HG03457 (cell line): ENCODE measurements at regions not wholly inside any gene's neighbourhood (a gene's known extent, or its start where the extent isn't known, plus 50 kb on each side); places are given as distances from the start of the nearest gene placed in this dataset.
"Not testable (repeated sequence)": the region's sequence is repeated elsewhere in the genome, so short reads cannot be mapped to it uniquely, and the experiment has no call there.

Source experiments
- ATAC-seq: cut with Tn5 transposase; IDR thresholded peaks from one replicate; pipeline ENCODE4 v1.9.1; 2021; ENCODE audit warnings: moderate number of reproducible peaks; ENCODE audit not compliant: unreplicated experiment

DNA sequence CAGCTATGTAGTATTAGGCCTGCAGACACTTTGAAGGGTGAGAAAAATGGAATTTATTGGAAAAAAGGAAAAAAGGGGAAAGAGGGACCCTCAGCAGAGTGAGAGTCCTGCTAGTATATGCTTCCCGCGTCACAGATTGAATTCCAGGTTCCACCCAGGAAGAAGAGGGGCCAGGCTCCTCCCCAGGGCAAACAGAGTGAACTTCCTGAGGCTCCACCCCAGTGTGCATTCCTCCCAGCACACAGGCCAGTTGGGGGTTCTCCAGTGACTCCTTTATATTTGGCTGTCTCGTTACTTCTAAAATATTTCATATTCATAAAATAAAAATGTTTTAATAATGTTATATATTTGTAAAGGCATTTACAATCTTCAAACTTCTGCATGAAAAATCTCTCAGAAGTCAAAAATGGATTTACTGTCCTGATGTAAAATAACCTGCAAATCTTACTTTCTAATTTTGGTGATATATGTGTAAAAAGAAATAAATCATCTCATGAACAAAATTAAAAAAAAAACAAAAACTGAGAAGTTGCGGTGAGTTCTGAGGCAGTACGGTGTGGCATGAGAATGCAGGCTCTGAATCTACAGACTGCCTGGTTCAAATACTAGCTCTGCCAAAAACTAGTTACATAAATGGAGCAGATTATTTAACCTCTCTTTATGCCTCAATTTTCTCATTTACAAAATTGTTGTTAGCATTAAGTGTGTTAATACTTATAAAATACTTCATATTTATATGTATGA lies 175.8 kb upstream of the P2RY1 start:
- ATAC-seq = no peak

DNA sequence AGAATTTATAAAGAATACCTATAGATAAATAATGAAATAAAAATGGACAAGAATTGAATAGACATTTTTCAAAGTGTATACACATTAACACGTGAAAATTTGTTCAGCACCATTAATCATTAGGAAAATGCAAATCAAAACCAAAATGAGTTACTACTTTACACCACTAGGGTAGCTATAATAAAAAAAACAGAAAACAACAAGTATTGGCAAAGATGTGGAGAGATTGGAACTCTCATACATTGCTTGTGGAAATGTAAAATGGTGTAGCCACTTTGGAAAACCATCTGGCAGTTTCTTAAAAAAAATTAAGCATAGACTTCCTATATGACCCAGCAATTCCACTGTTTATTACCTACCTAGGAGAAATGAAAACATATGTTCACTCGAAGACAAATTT lies 172.8 kb upstream of the P2RY1 start:
- ATAC-seq = no peak

DNA sequence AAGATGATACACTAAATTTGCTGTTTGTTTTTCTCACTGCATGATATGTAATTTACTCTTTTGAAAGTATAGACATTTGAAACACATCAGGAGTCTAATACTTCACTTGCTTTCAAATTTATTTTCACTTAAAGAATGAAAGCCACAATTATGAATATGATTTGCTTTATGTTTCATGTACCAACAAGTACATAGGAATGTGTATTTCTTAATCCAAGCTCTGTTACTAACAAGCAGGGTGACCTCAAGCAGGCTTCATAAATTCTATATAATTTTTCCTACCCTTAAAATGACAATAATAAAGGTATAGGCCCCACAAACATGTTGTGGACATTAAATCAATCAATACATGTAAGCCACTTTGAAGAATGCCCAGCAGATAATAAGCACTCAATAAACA lies 170.2 kb upstream of the P2RY1 start:
- no peak for ATAC-seq

DNA sequence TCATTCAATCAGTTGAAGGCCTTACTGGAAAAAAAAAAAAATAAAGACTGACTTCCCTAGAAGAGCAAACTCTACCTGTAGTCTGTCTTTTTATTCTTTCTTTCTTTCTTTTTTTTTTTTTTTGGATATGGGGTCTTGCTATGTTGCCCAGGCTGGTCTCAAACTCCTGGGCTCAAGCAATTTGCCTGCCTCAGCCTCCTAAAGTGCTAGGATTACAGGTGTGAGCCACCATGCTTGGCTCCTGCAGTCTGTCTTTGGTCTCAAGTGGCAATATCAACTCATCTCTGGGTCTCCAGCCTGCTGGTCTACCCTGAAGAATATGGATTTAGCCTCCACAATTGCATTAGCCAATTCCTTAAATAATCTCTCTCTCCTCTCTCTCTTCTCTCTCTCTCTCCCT lies 167.7 kb upstream of the P2RY1 start:
- ATAC-seq = no peak

DNA sequence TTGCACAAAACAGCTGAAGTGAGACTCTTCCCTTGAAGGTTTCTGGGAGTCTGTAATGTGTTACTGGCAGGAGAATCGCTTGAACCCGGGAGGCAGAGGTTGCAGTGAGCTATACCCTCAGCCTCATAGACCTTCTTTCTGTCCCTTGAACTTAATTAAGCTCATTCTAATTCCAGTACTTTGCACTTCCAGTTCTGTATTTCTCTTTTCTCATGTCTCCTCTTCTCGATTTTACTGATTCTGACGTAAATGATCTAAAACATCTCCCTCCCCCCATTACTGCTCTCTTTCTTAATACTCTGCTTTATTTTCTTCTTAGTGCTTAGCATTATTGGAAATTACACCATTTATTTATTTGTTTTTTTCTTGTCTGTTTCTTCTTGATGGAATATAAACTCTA lies 165.4 kb upstream of the P2RY1 start:
- no peak for ATAC-seq

DNA sequence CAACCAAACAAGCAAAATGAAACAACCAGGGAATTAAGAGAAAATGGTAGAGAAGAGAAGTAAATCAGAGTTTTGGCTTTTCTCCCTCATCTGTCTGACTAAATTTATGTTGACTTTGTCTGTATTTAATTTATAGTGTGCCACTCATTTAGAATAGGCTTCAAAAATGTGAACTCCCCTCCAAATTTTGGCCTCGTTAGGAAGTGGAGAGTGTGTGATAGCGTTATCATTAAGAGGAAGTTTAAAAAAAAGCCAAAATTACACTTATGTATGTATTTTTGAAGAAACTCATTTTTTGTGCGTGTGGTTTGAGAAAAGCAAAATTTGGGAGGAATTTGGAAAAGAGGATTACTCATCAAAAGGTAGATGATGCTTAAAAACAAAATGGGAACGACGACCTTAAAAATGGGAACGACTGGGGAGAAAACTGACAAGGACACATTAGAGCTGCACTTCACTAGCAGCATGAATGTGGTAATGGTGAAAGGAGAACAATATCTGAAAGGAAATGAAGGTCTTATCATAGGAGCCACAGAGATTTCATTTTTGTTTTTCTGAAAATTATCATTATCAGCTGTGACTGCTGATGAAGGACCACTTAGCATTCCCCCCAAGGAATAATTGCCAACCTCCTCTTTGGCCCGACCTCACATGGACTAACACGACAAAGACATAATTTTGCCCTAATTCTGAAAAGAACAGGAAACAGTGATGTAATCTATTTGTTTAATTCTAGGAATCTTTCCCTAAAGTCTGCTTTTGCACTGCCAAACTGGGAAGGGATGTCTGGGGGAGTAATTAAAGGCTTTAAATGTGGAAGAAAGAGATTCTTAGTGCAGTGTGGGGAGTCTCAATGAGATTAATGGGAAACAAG lies 163.2 kb upstream of the P2RY1 start:
- ATAC-seq = no peak

DNA sequence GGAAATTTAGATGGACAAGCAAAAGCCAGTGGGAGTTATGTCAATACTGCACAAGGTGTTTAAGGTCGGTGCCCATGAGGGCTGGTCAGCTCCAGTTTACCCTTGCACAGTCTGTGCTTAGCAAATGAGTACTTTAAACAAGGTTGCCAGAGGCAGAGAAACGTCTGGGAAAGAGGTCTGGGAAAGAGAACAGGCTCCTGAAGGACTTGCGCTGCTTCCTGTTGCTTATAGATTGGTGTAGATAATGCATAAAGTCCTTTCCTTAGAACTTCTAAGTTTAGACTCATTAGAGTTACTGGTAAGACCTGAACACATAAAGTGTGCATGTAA lies 162.6 kb upstream of the P2RY1 start:
- no peak for ATAC-seq

DNA sequence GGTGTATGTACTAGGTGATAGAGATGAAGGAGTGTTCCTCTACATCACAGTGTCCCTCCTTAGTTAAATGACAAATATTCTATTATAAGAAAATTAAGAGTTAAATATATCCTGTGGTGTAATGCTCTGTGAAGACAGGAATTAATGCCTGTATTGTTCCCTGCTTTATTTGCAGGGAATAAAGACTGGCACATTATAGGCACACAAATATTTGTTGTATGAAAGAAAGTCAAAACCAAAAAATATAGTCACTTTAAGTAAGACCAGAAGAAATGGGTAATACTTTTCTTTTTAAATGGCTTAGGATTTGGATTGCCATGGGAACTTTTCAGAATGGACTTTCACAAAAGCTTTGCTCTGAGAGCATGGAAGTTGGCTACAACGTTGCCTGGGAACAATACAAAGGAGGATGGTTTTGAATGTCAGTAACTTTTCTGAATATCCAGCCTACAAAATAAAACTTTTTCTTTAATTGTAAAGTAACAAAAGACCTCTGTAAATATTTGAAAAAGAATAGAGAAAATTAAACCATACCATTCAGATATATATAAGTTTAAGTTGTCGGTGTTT lies 158.0 kb upstream of the P2RY1 start:
- no peak for ATAC-seq

DNA sequence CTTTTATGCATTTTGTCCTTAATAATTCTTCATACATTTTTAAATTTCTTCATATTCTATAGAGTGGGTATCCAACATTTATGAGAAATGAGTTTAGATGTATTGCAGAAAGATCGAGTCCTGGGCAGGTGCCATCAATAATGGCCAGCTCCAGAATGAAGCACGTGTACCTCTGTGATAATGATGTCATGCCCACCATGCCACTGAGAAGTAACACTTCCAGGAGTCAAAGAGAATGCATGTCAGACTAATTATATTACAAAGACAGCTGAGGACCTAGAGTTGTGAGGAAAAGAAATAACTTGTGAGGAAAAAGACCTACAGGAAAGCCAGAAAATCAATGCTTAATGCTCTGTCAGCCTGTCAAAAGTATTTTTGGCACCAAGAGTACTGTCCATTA lies 157.4 kb upstream of the P2RY1 start:
- no peak for ATAC-seq

DNA sequence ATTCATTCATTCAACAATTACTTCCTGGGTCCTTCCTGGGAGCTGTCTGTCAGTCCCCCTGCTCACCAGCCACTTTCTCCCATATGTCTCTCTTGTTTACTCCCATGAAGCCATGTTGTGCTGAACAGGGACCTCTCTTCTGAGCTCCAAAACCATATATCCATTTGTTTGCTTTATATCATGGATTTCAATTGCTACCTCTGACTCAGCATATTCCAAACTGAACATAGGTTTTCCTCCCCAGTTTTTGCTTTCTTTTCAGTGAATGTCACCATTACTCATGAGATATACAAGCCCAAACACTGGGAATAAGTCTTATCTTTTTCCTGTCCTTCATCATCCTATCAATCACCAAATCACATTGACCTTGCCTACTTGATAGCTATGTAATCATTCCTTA lies 152.5 kb upstream of the P2RY1 start:
- ATAC-seq = no peak

DNA sequence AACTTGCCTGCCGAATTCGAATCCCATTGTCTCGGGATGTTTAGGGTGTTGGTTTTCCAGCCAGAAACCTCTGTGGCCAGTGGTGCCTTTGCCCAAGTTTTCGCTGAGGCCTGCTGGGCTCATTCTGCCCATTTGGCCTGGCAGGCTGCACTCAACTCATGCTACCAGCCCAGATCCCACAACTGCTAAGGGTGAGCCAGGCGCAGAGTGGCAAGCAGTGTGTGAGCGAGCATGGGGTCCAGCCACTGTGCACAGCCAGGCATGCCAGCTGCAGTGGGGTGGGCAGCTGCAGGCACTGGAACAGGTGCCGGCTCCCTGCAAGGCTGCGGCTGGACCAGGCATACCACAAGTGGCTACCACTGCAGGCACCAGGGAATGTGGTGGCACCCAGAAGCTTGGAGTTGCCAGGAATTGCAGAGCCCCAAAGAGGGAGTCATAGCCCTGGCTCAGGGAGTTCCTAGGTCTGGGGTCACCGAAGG lies 151.4 kb upstream of the P2RY1 start:
- no peak for ATAC-seq

DNA sequence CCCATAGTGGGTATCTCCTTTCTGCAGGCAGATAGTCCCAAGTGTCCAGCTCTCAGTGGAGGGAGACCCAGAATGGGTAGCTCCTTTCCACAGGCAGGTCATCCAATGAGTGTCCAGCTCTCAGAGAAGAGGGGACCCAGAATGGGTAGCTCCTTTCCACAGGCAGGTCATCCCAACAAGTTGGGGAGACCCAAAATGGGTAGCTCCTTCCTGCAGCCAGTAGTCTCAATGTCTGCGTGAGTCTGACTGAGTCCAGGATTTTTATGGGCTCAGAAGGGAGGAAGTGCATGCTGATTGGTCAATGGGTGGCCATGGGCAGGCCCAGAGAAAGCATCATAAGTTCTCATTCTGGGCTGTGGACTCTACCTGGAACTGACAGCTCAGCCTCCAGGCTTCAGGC lies 150.7 kb upstream of the P2RY1 start:
- no peak for ATAC-seq

DNA sequence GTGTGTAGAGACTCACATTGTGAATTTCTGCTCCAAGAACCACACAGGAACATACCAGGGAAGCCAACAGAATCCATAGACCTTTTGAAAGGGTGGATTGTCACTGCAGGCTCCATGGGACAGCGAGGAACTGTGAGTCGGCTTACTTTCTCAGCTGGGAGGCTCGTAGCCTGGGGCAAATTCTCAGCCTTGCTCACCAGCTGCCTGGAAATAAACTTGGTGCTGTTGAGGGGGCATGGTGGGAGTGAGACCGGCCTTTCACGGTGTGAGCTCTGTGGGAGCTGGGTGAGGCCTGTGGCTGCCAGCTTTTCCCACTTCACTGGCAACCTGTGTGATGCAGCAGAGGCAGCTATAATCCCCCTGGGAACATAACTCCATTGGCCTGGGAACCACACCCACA lies 146.6 kb upstream of the P2RY1 start:
- ATAC-seq = no peak

DNA sequence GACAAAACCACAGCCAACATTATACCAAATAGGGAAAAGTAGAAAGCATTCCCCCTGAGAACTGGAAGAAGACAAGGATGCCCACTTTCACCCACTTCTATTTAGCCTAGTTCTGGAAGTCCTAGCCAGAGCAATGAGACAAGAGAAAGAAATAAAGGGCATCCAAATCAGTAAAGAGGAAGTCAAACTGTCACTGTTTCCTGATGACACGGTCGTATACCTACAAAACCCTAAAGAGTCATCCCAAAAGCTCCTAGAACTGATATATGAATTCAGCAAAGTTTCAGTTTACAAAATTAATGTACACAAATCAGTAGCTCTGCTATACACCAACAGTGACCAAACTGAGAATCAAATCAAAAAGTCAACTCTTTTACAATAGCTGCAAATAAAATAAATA lies 142.6 kb upstream of the P2RY1 start:
- not testable (repeated sequence) for ATAC-seq

DNA sequence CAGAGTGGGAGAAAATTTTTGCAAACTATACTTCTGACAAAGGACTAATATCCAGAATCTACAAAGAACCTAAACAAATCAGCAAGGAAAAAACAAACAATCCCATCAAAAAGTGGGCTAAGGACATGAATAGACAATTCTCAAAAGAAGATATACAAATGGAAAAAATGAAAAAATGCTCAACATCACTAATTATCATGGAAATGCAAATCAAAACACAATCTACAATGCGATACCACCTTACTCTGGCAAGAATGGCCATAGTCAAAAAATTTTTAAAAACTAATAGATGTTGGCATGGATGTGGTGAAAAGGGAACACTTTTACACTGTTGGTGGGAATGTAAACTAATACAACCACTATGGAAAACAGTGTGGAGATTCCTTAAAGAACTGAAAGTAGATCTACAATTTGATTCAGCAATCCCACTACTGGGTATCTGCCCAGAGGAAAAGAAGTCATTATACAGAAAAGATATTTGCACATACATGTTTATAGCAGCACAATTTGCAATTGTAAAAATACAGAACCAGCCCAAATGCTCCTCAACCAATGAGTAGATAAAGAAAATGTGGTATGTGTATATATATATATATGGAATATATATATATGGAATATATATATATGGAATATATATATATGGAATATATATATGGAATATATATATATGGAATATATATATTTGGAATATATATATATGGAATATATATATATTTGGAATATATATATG lies 141.2 kb upstream of the P2RY1 start:
- ATAC-seq = not testable (repeated sequence)

DNA sequence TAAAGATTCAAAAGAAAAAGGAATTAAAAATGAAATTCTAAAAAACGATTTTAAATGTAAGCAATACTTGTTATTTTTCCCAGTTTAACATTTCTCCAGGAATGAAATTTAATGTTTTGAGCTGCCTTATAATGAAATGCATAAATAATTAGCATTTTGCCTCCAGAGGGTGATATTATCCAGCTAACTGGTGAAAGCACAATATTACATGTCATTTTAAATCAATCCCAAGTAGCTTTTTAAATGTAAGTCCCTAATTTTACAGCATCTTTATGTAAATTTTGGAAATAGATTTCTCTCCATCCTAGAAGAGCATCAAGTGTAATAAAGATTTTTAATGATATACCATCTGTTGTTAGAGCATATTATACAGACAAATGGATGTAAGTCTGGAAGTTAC lies 139.1 kb upstream of the P2RY1 start:
- ATAC-seq = no peak

DNA sequence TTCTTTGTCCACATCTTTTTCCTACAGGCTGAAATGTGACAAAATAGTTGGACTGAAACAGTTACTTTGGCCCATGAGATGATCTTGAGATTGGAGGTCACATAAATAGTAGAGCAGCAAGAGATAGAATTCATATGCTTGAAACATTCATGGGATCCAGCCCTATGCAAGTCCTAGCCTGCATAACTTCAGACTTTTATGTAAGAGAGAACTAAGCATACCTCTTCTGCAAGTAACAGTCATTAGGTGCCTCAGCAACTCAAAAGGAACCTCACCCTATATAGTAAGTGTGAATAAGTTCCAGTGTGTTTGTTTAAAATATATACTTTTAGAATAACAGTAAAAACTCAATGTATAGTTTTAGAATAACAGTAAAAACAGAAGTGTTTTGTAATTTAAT lies 138.0 kb upstream of the P2RY1 start:
- no peak for ATAC-seq

DNA sequence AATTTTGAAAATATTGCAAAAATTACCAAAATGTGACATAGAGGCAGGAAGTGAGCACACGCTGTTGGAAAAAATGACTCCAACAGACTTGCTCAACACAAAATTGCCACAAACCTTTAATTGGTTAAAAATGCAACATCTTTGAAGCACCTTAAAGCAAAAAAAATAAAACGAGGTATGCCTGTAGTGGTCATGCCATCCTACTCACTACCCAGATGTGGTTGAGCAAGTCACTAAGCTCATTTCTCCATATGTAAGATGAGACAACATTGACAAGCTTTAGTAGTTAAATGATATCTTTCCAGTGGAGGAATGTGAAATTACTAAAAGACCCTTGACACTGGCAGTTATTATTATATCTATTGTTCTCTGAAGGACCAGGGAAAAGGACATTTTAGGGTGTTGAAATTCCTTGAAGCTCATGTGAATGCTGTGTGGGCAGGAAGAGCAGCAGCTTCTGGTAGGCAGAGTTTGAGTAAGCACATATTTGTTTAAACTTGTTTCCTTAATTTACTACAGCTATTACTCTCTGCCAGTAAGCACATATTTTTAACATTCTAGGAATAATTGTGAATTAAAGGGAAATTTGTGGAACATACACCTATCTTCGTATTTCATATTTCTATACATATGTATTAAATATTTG lies 131.6 kb upstream of the P2RY1 start:
- ATAC-seq = no peak

DNA sequence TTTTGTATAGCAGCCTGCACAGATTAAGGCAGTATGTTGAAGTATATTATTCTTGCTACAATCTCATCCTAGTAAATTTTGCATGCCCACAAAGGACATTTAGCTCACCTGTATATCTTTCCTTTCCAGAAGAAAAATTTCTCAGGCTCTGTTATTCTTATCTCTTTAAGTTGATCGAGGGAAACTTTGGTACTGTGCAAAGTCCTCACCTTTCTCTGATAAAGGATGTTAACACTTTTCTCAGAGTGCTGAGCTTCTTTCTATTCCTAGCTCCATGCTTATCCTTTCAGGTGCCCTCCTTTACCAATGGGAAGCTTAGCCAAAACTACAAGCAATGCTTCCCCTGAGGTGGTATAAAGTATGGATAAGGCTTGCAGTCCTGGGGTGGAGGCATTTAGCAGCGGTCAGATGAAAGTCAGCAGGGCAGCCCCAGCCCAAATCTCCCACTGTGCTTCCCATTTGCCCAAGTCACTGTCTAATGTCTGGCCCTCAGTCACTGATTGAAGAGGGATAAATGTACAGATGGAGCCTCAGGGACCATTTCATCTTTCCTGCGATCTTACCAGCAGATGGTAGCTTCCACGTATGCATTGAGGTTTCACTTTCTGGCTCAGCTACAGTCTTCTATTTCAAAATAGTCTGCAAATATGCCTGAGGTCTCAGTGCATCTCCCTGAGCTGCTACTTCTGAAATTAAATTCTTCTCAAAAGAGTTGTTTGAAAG lies 127.8 kb upstream of the P2RY1 start:
- no peak for ATAC-seq

DNA sequence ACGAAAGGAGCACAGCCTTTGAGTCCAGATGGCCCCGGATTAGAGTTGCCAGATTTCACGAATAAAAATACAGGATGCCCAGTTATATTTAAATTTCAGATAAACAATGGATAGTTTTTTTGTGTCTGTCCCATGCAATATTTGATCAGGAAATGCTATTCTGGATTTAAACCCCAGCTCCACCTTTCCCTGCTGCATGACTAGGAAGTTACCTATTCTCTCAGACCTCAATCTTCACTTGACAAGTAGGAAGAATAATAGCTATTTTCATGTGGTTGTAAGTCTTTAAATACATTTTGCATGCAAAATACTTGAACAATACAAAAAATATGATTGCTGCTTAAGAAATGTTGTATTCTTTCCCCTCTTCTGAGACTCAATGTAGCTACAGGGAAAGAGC lies 125.3 kb upstream of the P2RY1 start:
- no peak for ATAC-seq
